Liver (tissue), 8 donors: ENCODE measurements at regions not wholly inside any gene's neighbourhood (a gene's known extent, or its start where the extent isn't known, plus 50 kb on each side); places are given as distances from the start of the nearest gene placed in this dataset.
A peak's percentile ranks its signal among the peaks of the same experiment; 100 is the strongest.

Experiments used
- DNase-seq: peaks from one replicate; pipeline ENCODE4 v3.0.0-alpha.2; 2017; ENCODE audit warnings: low spot score
- H3K27ac ChIP-seq, 2 donors: one replicate each; pipeline ENCODE4 v1.7.0; 2013; ENCODE audit warnings: inconsistent platforms in 2 of 2, low read length in 2 of 2, control low read depth in 1 of 2, low read depth in 1 of 2, mild to moderate bottlenecking in 1 of 2
- H3K27me3 ChIP-seq, 4 donors: one replicate each; pipeline versions ENCODE4 v1.6.1 to v1.7.0; 2013; ENCODE audit warnings: low read length in 3 of 4, inconsistent platforms in 1 of 4, mild to moderate bottlenecking in 1 of 4, moderate library complexity in 1 of 4; ENCODE audit not compliant: control insufficient read depth in 4 of 4, insufficient read depth in 4 of 4
- H3K36me3 ChIP-seq, 4 donors: one replicate each; pipeline versions ENCODE4 v1.6.1 to v1.7.0; 2013; ENCODE audit warnings: low read length in 3 of 4, mild to moderate bottlenecking in 3 of 4, low read depth in 1 of 4, moderate library complexity in 1 of 4; ENCODE audit not compliant: control insufficient read depth in 4 of 4, insufficient read depth in 3 of 4
- H3K4me1 ChIP-seq, 4 donors: one replicate each; pipeline versions ENCODE4 v1.6.1 to v1.7.0; 2013; ENCODE audit warnings: low read length in 3 of 4, mild to moderate bottlenecking in 3 of 4, moderate library complexity in 1 of 4; ENCODE audit not compliant: control insufficient read depth in 4 of 4, insufficient read depth in 4 of 4
- H3K4me3 ChIP-seq, 3 donors: one replicate each; pipeline versions ENCODE4 v1.6.1 to v1.7.0; 2013; ENCODE audit warnings: low read length in 3 of 3, control low read depth in 1 of 3, low read depth in 1 of 3, mild to moderate bottlenecking in 1 of 3
- H3K9ac ChIP-seq, 2 donors: one replicate each; pipeline ENCODE4 v1.7.0; 2013; ENCODE audit warnings: low read length in 2 of 2, mild to moderate bottlenecking in 2 of 2, moderate library complexity in 2 of 2, control low read depth in 1 of 2, low read depth in 1 of 2
- H3K9me3 ChIP-seq, 4 donors: one replicate each; pipeline versions ENCODE4 v1.6.1 to v1.7.0; 2013; ENCODE audit warnings: low read length in 3 of 4; ENCODE audit not compliant: control insufficient read depth in 4 of 4
- ATF3 ChIP-seq: IDR thresholded peaks from 2 replicates; pipeline ENCODE4 v1.6.1; 2016; ENCODE audit warnings: antibody characterized with exemption
- CTCF ChIP-seq: fragments of 150-350 bp; IDR thresholded peaks from 2 replicates; pipeline ENCODE4 v1.5.1; 2017; ENCODE audit warnings: improper control_type of control experiment, low read depth, low read length; ENCODE audit not compliant: missing input control
- EGR1 ChIP-seq, 2 donors: IDR thresholded peaks; 2 replicates each; pipeline ENCODE4 v1.6.1; 2016 to 2018; ENCODE audit warnings: antibody characterized with exemption in 2 of 2, low read depth in 2 of 2
- FOXA1 ChIP-seq: IDR thresholded peaks from 2 replicates; pipeline ENCODE4 v1.6.1; 2016; ENCODE audit warnings: antibody characterized with exemption
- FOXA2 ChIP-seq: IDR thresholded peaks from 2 replicates; pipeline ENCODE4 v1.6.1; 2016; ENCODE audit warnings: antibody characterized with exemption
- GABPA ChIP-seq, 2 donors: IDR thresholded peaks in 1 of 2; conservative IDR thresholded peaks in 1 of 2; 2 replicates each; pipeline ENCODE4 v1.6.1; 2016; ENCODE audit warnings: antibody characterized with exemption in 2 of 2, mild to moderate bottlenecking in 1 of 2, moderate library complexity in 1 of 2
- HNF4A ChIP-seq, 2 donors: conservative IDR thresholded peaks; 2 replicates each; pipeline ENCODE4 v1.6.1; 2016; ENCODE audit warnings: antibody characterized with exemption in 2 of 2, mild to moderate bottlenecking in 2 of 2
- HNF4G ChIP-seq: IDR thresholded peaks from 2 replicates; pipeline ENCODE4 v1.6.1; 2016; ENCODE audit warnings: antibody characterized with exemption
- JUND ChIP-seq, 2 donors: IDR thresholded peaks; 2 replicates each; pipeline ENCODE4 v1.6.1; 2016; ENCODE audit warnings: antibody characterized with exemption in 2 of 2
- NR2F2 ChIP-seq: IDR thresholded peaks from 2 replicates; pipeline ENCODE4 v1.6.1; 2016; ENCODE audit warnings: antibody characterized with exemption
- RAD21 ChIP-seq, 2 donors: IDR thresholded peaks; 2 replicates each; pipeline ENCODE4 v1.6.1; 2016; ENCODE audit warnings: antibody characterized with exemption in 2 of 2, mild to moderate bottlenecking in 2 of 2
- RXRA ChIP-seq, 2 donors: IDR thresholded peaks; 2 replicates each; pipeline ENCODE4 v1.6.1; 2017 to 2018; ENCODE audit warnings: antibody characterized with exemption in 2 of 2, mild to moderate bottlenecking in 1 of 2
- SP1 ChIP-seq: IDR thresholded peaks from 2 replicates; pipeline ENCODE4 v1.6.1; 2018; ENCODE audit warnings: antibody characterized with exemption, mild to moderate bottlenecking
- TAF1 ChIP-seq: conservative IDR thresholded peaks from 2 replicates; pipeline ENCODE4 v1.6.1; 2016; ENCODE audit warnings: antibody characterized with exemption, mild to moderate bottlenecking
- YY1 ChIP-seq: IDR thresholded peaks from 2 replicates; pipeline ENCODE4 v1.6.1; 2016; ENCODE audit warnings: antibody characterized with exemption, mild to moderate bottlenecking
- ZBTB33 ChIP-seq: IDR thresholded peaks from 2 replicates; pipeline ENCODE4 v1.6.1; 2016; ENCODE audit warnings: antibody characterized with exemption
- WGBS: extraction: QIAGEN DNeasy Blood & Tissue Kit; methylation state at CpG from one replicate; pipeline ENCODE4 v1.1.7; 2013; 5-methylcytosine and 5-hydroxymethylcytosine counted together
- TF ChIP-seq, protein P1 (sequence below): IDR thresholded peaks from 2 replicates; pipeline ENCODE4 v1.6.1; 2016; ENCODE audit warnings: antibody characterized with exemption, mild to moderate bottlenecking
- TF ChIP-seq, protein P2 (sequence below): IDR thresholded peaks from 2 replicates; pipeline ENCODE4 v1.6.1; 2016; ENCODE audit warnings: antibody characterized with exemption
- donor health status: healthy.
- donor health status: healthy.
- donor health status: healthy.
- donor health status: healthy.
- donor health status: healthy.

- Histone ChIP-seq H3K9me3 (no peaks in the 10 kb centered on the region), H3K4me3 (no peak overlapping the region), H3K9ac (no peak overlapping the region), H3K27ac (peak overlapping the region; percentile 94), H3K4me1 (peaks cover 33 to 54% (median 49%) of the 10 kb centered on the region in 4 donors), H3K36me3 (no peaks in the 10 kb centered on the region), H3K27me3 (no peaks in the 10 kb centered on the region)
- no peak for DNase-seq
- 81% methylated on average over 19 of the region's 19 CpGs for WGBS
- peak in 1 of 2 donors; percentile 36 for TF ChIP-seq RAD21 (IDR thresholded peaks at IDR 0.05)
- TF ChIP-seq HNF4A (conservative IDR thresholded peaks at IDR 0.05), result peak; percentile 45 to 53
- TF ChIP-seq, protein P1, sequence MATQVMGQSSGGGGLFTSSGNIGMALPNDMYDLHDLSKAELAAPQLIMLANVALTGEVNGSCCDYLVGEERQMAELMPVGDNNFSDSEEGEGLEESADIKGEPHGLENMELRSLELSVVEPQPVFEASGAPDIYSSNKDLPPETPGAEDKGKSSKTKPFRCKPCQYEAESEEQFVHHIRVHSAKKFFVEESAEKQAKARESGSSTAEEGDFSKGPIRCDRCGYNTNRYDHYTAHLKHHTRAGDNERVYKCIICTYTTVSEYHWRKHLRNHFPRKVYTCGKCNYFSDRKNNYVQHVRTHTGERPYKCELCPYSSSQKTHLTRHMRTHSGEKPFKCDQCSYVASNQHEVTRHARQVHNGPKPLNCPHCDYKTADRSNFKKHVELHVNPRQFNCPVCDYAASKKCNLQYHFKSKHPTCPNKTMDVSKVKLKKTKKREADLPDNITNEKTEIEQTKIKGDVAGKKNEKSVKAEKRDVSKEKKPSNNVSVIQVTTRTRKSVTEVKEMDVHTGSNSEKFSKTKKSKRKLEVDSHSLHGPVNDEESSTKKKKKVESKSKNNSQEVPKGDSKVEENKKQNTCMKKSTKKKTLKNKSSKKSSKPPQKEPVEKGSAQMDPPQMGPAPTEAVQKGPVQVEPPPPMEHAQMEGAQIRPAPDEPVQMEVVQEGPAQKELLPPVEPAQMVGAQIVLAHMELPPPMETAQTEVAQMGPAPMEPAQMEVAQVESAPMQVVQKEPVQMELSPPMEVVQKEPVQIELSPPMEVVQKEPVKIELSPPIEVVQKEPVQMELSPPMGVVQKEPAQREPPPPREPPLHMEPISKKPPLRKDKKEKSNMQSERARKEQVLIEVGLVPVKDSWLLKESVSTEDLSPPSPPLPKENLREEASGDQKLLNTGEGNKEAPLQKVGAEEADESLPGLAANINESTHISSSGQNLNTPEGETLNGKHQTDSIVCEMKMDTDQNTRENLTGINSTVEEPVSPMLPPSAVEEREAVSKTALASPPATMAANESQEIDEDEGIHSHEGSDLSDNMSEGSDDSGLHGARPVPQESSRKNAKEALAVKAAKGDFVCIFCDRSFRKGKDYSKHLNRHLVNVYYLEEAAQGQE, result no peak
- TF ChIP-seq CTCF, result no peak
- TF ChIP-seq RXRA (IDR thresholded peaks at IDR 0.05), result peak; percentile 31 to 55
- no peak for TF ChIP-seq GABPA (IDR thresholded peaks at IDR 0.05 in 1 of 2, conservative IDR thresholded peaks at IDR 0.05 in 1 of 2)
- no peak for TF ChIP-seq ATF3
- TF ChIP-seq JUND (IDR thresholded peaks at IDR 0.05), result no peak
- no peak for TF ChIP-seq ZBTB33
- no peak for TF ChIP-seq TAF1
- TF ChIP-seq, protein P2, sequence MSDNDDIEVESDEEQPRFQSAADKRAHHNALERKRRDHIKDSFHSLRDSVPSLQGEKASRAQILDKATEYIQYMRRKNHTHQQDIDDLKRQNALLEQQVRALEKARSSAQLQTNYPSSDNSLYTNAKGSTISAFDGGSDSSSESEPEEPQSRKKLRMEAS, result no peak
- no peak for TF ChIP-seq EGR1 (IDR thresholded peaks at IDR 0.05; ENCODE audit: low read depth in 2 of 2)
- no peak for TF ChIP-seq HNF4G
- TF ChIP-seq YY1, result no peak
- TF ChIP-seq NR2F2, result no peak
- peak; percentile 53 for TF ChIP-seq SP1
- no peak for TF ChIP-seq FOXA2
- TF ChIP-seq FOXA1, result no peak
Measured at GRCh38 chr2:20534913-20535801, 88.3 kb downstream of the RHOB start.
